GM21786 (cell line): ENCODE measurements at regions not wholly inside any gene's neighbourhood (a gene's known extent, or its start where the extent isn't known, plus 50 kb on each side); places are given as distances from the start of the nearest gene placed in this dataset.

ENCODE experiments used
- ATAC-seq: cut with Tn5 transposase; IDR thresholded peaks from one replicate; pipeline ENCODE4 v1.9.1; 2021; ENCODE audit not compliant: unreplicated experiment

DNA sequence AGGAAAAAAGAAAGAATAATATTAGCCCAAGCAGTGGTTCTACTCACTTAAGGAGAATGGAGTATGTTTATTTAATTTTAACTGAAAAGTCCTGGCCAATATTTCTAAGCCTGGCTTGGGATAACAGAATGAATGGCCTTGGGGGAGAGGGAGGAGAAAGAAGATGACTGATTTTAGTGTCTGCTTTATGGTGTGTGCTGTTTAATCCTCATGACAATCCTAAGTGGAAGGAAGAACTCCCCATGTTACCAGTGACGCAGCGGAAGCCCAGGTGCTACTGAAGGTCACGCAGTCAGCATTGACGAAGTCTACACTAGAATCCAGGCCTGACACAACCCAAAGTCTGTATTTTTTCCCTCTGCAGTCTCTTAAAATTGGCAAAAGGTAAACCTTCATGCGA is 50.5 kb downstream of the PALM2AKAP2 start:
- ATAC-seq: no peak

DNA sequence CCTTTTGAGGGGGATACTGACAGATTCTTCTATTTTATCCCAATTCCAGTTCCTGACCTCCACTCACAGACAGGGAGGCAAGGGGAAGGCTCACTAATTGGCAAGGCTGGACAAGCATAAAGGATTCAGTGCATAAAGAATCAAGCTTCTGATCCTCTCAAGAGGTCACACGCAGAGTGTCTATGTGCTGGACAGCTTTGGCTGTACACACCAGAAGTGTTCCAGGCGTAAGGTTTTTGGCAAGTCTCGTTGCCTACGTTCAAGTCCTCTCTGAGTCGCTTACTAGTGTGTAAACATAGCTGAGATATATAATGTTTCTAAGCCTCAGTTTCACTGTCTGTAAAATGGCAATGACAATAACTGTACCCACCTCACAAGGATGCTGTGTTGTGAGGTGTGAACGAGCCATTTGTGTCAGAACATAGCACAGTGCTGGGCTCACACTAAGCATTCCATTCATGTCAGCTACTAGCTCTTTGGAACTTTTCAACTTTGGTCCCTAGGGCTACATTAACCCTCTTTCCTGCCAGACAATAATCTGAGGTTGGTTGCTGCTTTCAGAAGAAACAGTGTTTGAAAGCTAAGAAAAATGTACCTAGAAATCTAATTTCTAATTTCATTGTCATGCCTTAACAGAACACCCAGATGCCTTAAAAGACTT is 52.1 kb downstream of the PALM2AKAP2 start:
- no peak for ATAC-seq

DNA sequence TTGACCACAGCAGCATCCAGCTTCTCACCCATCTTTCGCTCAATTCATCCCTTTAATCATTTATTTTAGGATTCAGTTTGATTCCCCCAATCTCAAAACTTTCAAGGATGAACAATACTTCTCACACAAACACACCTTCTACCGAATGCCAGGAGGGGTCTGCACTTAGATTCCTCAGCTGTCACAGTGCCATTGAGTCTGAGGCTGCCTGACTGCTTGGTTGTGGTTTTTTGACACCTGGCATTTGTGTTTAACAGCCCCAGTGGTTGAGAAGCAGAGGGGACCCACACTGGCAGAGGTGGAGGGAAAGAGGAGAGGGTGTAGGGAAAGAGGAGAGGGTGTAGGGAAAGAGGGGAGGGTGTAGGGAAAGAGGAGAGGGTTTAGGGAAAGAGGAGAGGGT is 54.9 kb downstream of the PALM2AKAP2 start:
- ATAC-seq: no peak

DNA sequence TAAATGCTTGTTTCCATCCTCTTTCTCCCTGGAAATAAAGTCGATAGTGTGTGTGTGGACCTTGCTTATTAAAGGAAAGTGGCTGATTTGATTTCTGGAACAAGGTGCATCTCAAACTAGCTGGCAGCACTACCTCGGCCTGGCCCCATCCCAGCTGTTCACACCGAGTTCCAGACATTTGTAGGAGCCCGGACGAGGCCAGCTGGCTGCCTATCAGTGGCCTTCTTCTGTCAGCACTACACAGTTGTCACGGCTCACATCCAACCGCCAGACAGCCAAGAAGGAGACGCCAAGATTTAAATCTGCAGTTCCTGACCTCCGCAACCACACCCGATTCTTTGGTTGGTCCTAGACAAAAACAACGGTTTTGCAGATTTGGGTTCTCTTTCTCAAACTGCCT is 63.6 kb downstream of the PALM2AKAP2 start:
- no peak for ATAC-seq

DNA sequence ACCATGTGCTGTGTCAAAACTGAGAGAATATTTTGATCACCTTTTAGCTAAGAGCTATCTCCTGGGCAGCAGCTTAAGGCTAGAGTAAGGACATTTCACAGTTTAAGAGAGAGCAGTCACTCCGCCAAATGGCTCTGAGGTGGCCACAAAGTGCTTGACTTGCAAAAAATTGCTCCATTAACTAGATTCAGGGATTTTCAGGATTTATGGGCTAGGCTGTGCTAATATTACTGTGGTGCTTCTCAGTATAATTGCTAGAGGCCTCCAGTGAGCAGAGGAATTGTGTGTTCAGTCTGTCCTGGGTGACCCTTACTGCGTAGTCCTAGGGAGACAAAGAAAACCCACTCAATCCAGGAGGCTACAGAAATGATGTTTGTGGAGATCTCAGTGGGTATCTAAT is 65.2 kb downstream of the PALM2AKAP2 start:
- no peak for ATAC-seq

DNA sequence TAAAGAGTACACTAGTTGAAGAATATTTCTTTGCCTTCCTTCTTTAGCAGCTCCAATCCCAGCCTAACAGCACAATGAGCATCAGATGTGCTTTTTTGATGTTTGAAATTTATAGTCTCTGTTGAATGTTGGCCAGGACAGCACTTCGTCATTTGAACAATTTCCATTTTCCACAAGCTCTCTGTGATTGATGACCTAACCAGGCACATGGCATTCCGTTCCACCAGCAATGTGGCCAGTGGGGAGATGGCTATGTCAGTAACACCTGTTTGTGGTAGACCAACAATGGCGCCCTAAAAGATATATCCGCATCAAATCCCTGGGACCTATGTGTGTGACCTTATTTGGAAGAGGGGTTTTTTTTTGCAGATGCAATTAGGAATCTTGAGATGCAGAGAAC is 66.8 kb downstream of the PALM2AKAP2 start:
- no peak for ATAC-seq

DNA sequence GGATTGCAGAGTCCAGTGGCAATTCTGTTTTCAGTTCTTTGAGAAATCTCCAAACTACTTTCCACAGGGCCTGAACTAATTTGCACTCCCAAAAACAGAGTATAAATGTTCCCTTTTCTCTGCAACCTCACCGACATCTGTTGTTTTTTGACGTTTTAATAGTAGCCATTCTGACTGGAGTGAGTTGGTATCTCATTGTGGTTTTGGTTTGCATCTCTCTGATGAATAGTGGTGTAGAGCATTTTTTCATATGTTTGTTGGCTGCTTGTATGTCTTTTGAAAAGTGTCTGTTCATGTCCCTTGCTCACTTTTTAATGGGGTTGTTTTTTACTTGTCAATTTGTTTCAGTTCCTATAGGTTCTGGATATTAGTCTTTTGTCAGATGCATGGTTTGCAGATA is 72.6 kb downstream of the PALM2AKAP2 start:
- no peak for ATAC-seq

DNA sequence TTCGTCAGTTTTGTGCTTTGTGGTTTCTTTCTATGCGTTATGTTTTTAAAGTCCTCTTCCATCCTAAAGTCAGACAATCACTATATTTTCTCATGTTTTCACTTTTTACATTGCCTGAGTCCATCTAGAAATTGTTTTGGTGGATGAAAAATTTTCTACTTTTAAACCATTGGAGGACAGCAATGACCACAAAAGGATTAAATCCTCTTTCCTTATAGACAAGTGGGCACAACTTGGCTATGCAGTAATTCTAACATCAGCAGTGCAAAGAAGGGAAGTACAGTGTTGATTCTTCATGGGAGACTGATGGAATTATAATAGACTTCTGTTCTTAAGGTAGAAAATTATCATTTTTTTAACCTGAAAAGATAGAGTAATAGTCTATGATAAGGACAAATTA is 75.5 kb downstream of the PALM2AKAP2 start:
- ATAC-seq: no peak

DNA sequence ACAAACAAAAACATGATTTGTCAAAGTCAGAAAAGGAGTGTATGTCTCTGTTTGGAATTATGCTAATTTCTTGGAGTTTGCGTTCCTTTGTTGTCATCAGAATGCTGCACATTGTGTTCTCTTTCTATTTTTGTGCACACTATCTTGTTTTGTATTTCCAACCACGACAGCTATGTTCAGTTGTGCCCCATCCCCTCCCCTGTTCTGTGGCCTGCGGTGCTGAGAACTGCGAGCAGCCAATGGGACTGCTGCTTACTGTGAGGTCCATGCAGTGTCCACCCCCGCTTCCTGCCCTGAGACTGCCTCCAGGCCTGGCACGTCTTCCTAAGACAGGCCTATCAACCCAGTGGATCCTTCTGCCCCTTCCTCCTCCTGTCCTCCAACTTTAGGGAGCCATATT is 76.8 kb downstream of the PALM2AKAP2 start:
- no peak for ATAC-seq

DNA sequence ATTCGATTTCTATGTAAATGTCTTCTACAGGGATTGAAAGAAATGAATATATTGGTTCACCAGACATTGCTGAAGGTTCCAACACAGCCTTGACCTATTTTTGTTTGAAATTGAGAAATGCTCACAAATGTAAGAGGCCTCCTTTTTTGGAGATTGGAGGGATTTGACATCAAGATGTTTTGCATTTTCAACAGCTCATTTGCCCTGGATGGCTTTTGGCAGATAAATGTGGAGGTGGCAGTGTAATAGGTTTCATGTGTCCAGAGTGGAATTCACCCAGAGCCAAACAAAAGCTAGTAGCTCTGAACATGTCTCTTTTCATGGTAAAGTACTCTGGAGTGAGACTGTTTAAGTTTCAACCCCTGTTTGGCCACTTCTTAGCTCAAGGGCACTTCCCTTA is 77.3 kb downstream of the PALM2AKAP2 start:
- ATAC-seq: no peak

DNA sequence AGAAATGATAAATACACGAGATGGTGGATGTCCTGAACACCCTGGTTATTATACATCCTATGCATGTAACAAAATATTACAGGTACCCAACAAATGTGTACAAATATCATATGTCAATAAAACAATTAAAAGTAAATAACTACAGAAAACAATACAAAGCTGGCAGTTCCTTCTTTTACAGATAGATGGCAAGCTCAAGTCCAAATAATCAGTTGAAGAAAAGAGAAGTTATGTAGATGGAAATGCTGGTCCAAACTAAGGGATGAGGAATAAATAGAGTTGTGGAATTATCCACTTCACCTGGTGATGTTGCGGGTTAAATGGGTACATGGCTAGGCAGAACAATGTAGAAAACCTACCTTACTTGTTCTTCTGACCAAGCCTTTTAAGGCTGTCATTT is 79.4 kb downstream of the PALM2AKAP2 start:
- ATAC-seq: no peak

DNA sequence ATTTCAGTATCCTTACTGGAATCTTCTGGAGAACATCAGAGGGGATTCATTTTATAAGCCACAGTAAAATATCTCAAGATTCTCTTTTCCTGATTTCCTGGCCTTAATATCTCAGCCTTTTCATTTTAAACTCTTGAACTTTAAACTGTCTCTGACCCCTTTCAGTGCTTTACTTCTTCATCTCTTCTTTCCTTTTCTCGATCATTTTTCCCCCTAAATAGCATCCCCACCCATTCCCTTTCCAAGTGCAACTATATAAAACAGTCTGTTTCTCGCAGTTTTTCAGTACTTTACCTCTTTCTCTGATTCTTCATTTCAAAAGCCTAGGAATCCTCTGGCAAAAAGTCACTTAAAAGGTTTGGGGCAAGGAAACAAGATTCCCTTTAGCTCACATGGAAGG is 80.5 kb downstream of the PALM2AKAP2 start:
- ATAC-seq: no peak

DNA sequence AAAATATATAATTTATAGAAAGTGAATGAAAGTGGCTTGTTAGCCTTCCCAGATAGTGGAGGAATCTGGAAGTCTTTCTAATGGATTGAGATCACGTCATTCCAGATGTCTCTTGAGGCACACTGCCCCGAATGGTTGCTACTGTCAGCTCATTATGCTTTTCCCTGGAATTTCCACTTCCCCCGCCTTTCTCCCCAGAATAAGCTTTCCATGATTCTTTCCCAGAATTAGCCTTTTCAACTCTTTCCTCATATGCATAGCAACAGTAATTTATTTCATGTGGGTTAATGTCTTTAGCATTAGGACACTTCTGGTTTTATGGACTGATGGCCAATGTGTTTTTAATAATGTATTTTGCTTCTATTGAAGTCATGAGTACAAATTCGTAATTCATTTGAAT is 81.5 kb downstream of the PALM2AKAP2 start:
- no peak for ATAC-seq

DNA sequence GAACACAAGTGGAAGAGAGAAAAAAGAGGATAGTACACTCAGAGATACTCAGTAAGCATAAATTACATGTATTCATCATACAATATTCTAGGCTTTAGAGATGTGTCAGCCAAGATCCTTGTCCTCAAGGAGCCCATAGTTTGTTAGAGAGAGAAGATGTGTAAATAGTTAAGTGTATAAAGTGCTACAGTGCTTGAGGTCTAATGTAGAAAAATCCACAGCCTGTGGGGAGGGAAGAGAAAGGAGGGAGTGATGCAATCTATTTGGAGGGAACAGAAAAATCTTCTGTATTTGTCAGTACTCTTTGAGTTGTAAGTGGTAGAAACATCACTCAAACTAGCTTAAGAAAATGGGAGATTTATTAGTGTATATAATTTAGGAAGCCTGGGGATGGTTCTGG is 81.9 kb downstream of the PALM2AKAP2 start:
- ATAC-seq: no peak

DNA sequence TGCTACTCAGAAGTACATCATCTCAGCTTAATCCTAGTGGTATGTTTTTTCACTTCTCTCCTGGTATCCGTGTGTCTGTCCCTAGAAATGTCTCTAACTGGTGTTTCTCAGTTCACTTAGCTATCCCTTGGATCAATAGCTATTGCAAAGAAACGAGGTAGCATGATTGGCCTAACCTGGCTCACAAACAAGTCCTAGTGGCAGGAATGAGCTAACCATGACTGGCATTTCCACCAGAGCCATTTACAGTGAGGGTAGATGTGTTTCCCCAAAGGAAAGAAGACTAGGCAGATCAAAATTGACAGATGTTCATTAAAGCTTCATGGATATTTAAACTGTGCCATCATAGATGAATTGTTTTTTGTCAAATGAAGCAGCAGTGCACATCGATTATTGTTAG is 82.5 kb downstream of the PALM2AKAP2 start:
- ATAC-seq: no peak

DNA sequence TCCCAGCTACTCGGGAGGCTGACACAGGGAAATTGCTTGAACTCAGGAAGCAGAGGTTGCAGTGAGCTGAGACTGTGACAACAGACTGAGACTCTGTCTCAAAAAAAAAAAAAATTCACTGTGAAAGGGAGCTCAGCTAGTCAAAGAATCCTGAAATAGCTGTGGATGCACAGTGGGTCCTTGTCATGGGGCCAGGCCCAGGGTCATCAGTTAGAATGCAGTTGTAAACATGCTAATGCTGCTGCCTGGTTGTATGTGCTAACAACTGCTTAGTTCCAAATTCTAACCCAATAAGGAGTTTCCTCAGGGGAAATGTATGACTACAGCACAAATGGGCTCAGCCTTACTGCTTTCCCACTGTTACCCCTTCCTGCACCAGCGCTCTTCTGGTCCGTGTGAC is 84.0 kb downstream of the PALM2AKAP2 start:
- no peak for ATAC-seq

DNA sequence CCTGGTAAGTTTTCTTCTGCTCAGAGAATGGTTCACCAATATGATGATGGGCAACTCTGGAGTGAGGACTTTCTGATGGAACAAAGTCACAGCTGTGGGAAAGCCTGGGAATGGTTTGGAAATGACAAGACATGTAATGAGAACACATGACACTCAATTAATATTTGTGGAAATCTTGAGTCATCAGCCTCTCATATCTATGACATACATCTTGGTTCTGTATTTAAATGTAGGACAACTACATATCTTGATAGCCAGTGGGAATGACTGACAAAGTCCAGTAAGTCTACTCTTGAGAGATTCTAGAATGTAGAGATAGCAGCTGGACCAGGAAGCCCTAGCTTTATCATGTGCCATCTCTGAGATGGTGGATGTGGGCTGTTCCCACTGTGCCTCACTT is 85.5 kb downstream of the PALM2AKAP2 start:
- no peak for ATAC-seq

DNA sequence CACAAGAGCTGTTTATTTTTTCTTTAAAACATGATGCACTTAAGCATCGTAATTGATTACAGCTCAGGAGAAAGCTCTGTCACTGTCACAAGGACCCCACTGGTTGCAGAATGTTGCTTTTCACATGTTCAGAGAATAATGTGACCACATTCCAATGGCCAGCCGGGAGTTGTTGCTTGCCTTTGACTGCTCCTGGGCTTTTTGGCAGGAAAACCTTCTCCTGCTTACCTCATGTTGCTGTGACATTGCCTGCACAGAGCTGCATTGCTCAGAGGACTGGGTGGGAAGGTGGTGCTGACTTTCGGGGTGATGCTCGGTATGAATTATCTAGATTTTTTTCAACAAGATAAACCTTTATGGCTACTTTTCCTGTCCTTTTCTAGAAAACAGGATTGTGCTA is 88.2 kb downstream of the PALM2AKAP2 start:
- no peak for ATAC-seq

DNA sequence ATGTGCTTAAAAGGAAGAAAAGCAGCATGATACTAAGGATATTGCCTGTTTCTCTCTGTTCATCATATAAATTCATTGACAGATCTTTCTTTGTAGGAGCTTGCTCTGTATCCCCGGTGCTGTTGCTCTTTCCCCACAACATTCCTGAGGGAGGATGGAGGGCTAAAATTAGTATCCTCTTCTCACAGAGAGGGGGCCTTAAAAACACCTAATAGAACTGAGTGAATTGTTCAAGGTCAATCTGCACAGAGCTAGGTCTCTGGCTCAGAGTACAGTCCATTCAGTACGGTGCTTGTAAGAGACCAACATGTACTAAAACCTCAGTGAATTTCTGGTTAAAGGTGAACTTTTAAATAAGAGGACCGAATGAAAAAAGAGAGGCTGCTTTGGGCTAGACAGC is 88.7 kb downstream of the PALM2AKAP2 start:
- ATAC-seq: no peak

DNA sequence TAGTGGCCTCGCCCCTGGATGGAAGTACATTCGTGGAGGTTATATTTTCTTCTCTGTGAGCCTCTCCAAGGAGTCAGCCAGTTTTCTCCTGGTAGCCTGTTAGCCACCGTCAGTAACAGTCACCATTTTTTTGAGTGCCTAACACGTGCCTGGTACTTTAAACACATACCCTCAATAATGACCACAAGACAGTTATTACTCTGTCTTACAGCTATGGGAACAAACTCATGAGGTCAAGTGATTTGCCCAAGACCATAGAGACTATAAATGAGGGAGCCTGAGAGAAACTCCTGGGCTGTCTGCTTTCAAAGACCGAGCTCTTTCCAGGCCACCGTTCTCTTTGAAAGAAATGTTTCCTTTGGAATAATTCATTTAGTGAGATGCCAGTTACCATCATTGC is 90.4 kb downstream of the PALM2AKAP2 start:
- ATAC-seq: no peak

DNA sequence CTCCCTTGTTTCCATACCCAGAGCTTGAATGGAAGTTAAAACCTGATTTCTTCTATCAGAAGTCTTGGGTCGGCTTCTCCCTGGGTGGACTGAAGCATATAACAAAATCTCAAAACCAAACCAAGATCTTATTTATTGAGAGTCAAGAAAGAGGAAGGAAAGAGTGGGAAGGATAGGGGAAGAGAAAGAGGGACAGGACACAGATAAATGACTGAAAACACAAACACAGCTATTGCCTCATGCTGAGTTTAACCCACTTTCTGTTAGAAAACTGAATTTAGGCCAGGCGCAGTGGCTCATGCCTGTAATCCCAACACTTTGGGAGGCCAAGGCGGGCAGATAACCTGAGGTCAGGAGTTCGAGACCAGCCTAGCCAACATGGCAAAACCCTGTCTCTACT is 92.9 kb downstream of the PALM2AKAP2 start:
- no peak for ATAC-seq

DNA sequence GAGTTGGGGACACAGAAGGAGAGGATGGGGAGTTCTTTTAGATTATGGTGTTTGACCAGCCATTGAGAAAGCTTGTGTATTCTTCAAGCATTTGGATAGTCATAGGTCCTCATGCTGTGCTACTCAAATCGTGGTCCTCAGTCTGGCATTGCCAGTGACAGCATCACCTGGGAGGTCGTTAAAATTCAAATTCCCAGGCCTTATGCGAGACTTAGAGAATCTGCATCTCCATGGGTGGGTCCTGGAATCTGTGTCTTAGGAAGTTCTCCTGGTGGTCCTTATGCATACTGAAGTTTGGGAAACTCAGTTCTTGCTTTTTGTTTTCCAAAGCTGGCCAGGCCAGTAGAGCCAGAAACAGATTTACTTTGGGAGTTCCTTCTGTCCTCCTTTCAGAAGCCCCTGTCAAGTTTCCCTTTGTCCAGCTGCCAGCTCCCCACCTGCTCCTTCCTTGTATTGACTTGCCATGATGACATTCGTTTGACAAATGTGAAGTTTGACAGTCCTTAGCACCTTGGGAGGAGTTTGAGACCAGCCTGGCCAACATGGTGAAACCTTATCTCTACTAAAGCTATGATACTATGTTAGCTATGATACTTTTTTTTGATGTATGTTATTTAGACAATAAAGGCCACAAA is 95.6 kb downstream of the PALM2AKAP2 start:
- no peak for ATAC-seq
